HepG2 (cell line): ENCODE measurements at regions not wholly inside any gene's neighbourhood (a gene's known extent, or its start where the extent isn't known, plus 50 kb on each side); places are given as distances from the start of the nearest gene placed in this dataset.

Experiments
- CEBPB ChIP-seq: IDR thresholded peaks from 2 replicates; pipeline ENCODE4 v1.6.1; 2011; ENCODE audit warnings: low read depth, low read length, improper control_type of control experiment, borderline replicate concordance
- CEBPG ChIP-seq: IDR thresholded peaks from 2 replicates; pipeline ENCODE4 v1.6.1; 2016
- CHD2 ChIP-seq: IDR thresholded peaks from 2 replicates; pipeline ENCODE4 v1.6.1; 2011; ENCODE audit warnings: low read depth, low read length, improper control_type of control experiment
- CREM ChIP-seq, 2 experiments: sonication (generic) in 1 of 2; formaldehyde crosslinking in 1 of 2; IDR thresholded peaks; 2 replicates each; pipeline versions ENCODE4 v1.4.0 to v1.6.1; 2016 to 2020; ENCODE audit warnings: antibody characterized with exemption in 1 of 2, mild to moderate bottlenecking in 1 of 2, missing genetic modification reagents in 1 of 2
- FOXC1 ChIP-seq: sonication (generic); formaldehyde crosslinking; IDR thresholded peaks from 2 replicates; pipeline ENCODE4 v1.8.0; 2022; ENCODE audit warnings: mild to moderate bottlenecking, missing genetic modification reagents, borderline replicate concordance
- MAZ ChIP-seq, 2 experiments: sonication (generic) in 1 of 2; formaldehyde crosslinking in 1 of 2; IDR thresholded peaks; 2 replicates each; pipeline versions ENCODE4 v1.5.0 to v1.6.1; 2012 to 2020; ENCODE audit warnings: low read depth in 2 of 2, mild to moderate bottlenecking in 2 of 2, borderline replicate concordance in 1 of 2, improper control_type of control experiment in 1 of 2, low read length in 1 of 2, missing genetic modification reagents in 1 of 2, moderate library complexity in 1 of 2
- NFKBIZ ChIP-seq: IDR thresholded peaks from 2 replicates; pipeline ENCODE4 v1.6.1; 2018; ENCODE audit warnings: missing genetic modification reagents, missing compliant biosample characterization
- NR2C2 ChIP-seq: sonication (generic); formaldehyde crosslinking; IDR thresholded peaks from 2 replicates; pipeline ENCODE4 v1.4.0; 2020; ENCODE audit warnings: missing genetic modification reagents, mild to moderate bottlenecking, moderate library complexity, borderline replicate concordance
- RCOR2 ChIP-seq: IDR thresholded peaks from 2 replicates; pipeline ENCODE4 v1.6.1; 2016; ENCODE audit warnings: missing biosample characterization, missing genetic modification reagents
- RFXAP ChIP-seq: sonication (generic); formaldehyde crosslinking; IDR thresholded peaks from 2 replicates; pipeline ENCODE4 v1.4.0; 2020; ENCODE audit warnings: missing genetic modification reagents, borderline replicate concordance
- THYN1 ChIP-seq: sonication (generic); formaldehyde crosslinking; IDR thresholded peaks from 2 replicates; pipeline ENCODE4 v1.8.1; 2023; ENCODE audit warnings: low read depth, mild to moderate bottlenecking, moderate library complexity, missing genetic modification reagents, borderline replicate concordance
- TF ChIP-seq, protein P1 (sequence below): sonication (generic); formaldehyde crosslinking; IDR thresholded peaks from 2 replicates; pipeline ENCODE4 v1.8.0; 2022; ENCODE audit warnings: mild to moderate bottlenecking, missing genetic modification reagents; ENCODE audit not compliant: insufficient replicate concordance
- TF ChIP-seq, protein P2 (sequence below): sonication (generic); formaldehyde crosslinking; IDR thresholded peaks from 2 replicates; pipeline ENCODE4 v1.5.1; 2020; ENCODE audit warnings: missing genetic modification reagents, mild to moderate bottlenecking, borderline replicate concordance
- TF ChIP-seq, protein P3 (sequence below): IDR thresholded peaks from 2 replicates; pipeline ENCODE4 v1.6.1; 2016; ENCODE audit warnings: low read depth, missing genetic modification reagents, missing compliant biosample characterization
- TF ChIP-seq, protein P4 (sequence below): IDR thresholded peaks from 2 replicates; pipeline ENCODE4 v1.6.1; 2016; ENCODE audit warnings: mild to moderate bottlenecking

DNA sequence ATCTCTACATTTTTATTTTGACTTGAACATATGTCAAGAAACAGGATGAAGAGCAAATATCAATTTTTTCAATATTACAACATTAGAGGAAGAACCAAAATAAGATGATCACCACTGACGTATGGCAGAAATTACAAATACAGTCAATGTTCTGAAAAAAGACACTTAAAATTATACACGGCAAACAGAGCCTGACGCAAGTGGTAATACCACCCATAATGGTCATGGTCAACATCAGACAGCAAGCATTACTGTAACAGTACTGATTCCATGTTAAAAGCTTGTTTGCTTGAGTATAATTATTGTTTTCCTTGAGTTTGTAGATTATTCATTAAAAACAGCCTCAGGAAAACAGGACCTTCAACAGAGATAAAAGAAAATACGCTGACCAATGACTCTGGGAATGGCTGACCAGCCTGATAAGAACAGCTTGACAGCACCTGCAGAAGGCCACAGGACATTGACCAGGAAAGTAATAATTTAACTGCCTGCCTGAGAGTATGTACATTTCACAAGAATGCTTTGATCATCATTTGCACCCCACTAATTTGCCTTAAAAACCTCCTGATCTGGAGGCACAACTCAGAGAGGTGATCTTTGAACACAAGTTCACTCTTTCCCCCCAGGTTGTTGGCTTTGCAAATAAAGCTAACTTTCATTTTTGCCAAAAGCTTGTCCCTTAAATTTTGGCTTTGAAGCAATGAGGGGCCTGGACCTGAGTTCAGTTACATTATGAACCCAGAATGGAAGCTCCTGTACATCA is 187.3 kb downstream of the IPO8 start (continued):
- TF ChIP-seq, protein P1, sequence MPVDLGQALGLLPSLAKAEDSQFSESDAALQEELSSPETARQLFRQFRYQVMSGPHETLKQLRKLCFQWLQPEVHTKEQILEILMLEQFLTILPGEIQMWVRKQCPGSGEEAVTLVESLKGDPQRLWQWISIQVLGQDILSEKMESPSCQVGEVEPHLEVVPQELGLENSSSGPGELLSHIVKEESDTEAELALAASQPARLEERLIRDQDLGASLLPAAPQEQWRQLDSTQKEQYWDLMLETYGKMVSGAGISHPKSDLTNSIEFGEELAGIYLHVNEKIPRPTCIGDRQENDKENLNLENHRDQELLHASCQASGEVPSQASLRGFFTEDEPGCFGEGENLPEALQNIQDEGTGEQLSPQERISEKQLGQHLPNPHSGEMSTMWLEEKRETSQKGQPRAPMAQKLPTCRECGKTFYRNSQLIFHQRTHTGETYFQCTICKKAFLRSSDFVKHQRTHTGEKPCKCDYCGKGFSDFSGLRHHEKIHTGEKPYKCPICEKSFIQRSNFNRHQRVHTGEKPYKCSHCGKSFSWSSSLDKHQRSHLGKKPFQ (CRISPR knock-in tag), result peak; percentile 23
- TF ChIP-seq THYN1 (CRISPR knock-in tag), result 0 out of 2 replicates have a peak, but pooled peaks have one; percentile 79
- TF ChIP-seq MAZ (IDR thresholded peaks at IDR 0.05; ENCODE audit: borderline replicate concordance, low read depth, low read length), result no peak
- no peak for TF ChIP-seq MAZ (CRISPR knock-in tag; IDR thresholded peaks at IDR 0.05; ENCODE audit: low read depth)
- TF ChIP-seq CEBPB, result peak; percentile 43; the same call in 1 of the 2 replicates
- TF ChIP-seq CREM (IDR thresholded peaks at IDR 0.05), result peak; percentile 97
- no peak for TF ChIP-seq CREM (CRISPR knock-in tag; IDR thresholded peaks at IDR 0.05)
- TF ChIP-seq, protein P2, sequence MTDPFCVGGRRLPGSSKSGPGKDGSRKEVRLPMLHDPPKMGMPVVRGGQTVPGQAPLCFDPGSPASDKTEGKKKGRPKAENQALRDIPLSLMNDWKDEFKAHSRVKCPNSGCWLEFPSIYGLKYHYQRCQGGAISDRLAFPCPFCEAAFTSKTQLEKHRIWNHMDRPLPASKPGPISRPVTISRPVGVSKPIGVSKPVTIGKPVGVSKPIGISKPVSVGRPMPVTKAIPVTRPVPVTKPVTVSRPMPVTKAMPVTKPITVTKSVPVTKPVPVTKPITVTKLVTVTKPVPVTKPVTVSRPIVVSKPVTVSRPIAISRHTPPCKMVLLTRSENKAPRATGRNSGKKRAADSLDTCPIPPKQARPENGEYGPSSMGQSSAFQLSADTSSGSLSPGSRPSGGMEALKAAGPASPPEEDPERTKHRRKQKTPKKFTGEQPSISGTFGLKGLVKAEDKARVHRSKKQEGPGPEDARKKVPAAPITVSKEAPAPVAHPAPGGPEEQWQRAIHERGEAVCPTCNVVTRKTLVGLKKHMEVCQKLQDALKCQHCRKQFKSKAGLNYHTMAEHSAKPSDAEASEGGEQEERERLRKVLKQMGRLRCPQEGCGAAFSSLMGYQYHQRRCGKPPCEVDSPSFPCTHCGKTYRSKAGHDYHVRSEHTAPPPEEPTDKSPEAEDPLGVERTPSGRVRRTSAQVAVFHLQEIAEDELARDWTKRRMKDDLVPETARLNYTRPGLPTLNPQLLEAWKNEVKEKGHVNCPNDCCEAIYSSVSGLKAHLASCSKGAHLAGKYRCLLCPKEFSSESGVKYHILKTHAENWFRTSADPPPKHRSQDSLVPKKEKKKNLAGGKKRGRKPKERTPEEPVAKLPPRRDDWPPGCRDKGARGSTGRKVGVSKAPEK (CRISPR knock-in tag), result no peak
- TF ChIP-seq, protein P3, sequence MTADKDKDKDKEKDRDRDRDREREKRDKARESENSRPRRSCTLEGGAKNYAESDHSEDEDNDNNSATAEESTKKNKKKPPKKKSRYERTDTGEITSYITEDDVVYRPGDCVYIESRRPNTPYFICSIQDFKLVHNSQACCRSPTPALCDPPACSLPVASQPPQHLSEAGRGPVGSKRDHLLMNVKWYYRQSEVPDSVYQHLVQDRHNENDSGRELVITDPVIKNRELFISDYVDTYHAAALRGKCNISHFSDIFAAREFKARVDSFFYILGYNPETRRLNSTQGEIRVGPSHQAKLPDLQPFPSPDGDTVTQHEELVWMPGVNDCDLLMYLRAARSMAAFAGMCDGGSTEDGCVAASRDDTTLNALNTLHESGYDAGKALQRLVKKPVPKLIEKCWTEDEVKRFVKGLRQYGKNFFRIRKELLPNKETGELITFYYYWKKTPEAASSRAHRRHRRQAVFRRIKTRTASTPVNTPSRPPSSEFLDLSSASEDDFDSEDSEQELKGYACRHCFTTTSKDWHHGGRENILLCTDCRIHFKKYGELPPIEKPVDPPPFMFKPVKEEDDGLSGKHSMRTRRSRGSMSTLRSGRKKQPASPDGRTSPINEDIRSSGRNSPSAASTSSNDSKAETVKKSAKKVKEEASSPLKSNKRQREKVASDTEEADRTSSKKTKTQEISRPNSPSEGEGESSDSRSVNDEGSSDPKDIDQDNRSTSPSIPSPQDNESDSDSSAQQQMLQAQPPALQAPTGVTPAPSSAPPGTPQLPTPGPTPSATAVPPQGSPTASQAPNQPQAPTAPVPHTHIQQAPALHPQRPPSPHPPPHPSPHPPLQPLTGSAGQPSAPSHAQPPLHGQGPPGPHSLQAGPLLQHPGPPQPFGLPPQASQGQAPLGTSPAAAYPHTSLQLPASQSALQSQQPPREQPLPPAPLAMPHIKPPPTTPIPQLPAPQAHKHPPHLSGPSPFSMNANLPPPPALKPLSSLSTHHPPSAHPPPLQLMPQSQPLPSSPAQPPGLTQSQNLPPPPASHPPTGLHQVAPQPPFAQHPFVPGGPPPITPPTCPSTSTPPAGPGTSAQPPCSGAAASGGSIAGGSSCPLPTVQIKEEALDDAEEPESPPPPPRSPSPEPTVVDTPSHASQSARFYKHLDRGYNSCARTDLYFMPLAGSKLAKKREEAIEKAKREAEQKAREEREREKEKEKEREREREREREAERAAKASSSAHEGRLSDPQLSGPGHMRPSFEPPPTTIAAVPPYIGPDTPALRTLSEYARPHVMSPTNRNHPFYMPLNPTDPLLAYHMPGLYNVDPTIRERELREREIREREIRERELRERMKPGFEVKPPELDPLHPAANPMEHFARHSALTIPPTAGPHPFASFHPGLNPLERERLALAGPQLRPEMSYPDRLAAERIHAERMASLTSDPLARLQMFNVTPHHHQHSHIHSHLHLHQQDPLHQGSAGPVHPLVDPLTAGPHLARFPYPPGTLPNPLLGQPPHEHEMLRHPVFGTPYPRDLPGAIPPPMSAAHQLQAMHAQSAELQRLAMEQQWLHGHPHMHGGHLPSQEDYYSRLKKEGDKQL, result peak; percentile 88
- no peak for TF ChIP-seq CHD2
- TF ChIP-seq FOXC1 (CRISPR knock-in tag), result peak; percentile 53; the same call in 1 of the 2 replicates
- 0 out of 2 replicates have a peak, but pooled peaks have one; percentile 61 for TF ChIP-seq NFKBIZ (CRISPR knock-in tag)
- peak; percentile 65 for TF ChIP-seq CEBPG
- TF ChIP-seq, protein P4, sequence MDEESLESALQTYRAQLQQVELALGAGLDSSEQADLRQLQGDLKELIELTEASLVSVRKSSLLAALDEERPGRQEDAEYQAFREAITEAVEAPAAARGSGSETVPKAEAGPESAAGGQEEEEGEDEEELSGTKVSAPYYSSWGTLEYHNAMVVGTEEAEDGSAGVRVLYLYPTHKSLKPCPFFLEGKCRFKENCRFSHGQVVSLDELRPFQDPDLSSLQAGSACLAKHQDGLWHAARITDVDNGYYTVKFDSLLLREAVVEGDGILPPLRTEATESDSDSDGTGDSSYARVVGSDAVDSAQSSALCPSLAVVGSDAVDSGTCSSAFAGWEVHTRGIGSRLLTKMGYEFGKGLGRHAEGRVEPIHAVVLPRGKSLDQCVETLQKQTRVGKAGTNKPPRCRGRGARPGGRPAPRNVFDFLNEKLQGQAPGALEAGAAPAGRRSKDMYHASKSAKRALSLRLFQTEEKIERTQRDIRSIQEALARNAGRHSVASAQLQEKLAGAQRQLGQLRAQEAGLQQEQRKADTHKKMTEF (CRISPR knock-in tag), result peak; percentile 93
- TF ChIP-seq NR2C2 (CRISPR knock-in tag), result peak; percentile 56
- TF ChIP-seq RFXAP, result peak; percentile 72; the same call in 1 of the 2 replicates
- peak; percentile 78 for TF ChIP-seq RCOR2 (CRISPR knock-in tag)
